PC-9 (cell line): ENCODE measurements at regions not wholly inside any gene's neighbourhood (a gene's known extent, or its start where the extent isn't known, plus 50 kb on each side); places are given as distances from the start of the nearest gene placed in this dataset.

Experiments
- BruUV-seq: library from RNA; stranded (reverse); fragments of 400-500 nt; replicated peaks from 2 replicates; lab custom pipeline; 2021; lab: Mats Ljungman, UMichigan
- CTCF ChIA-PET: fragments of 300-600 bp; sonication (Branson Sonifier 250); formaldehyde crosslinking; loops from one replicate; lab custom pipeline; 2022; ENCODE audit warnings: antibody characterized with exemption; lab: Charles Lee
- POLR2A ChIA-PET: fragments of 300-600 bp; sonication (Branson Sonifier 250); formaldehyde crosslinking; loops from one replicate; lab custom pipeline; 2022; ENCODE audit warnings: antibody characterized with exemption; ENCODE audit not compliant: unreplicated experiment; lab: Charles Lee
- DNase-seq, 2 experiments: peaks; one replicate each; pipeline versions ENCODE4 v3.0.0 to v3.0.0-alpha.2; 2015 to 2022; ENCODE audit warnings: mixed read lengths in 1 of 2
- H2AFZ ChIP-seq: fragments of 200-600 bp; sonication (generic); 2 replicates; pipeline ENCODE4 v1.8.1; 2017; ENCODE audit warnings: antibody characterized with exemption
- H3F3A ChIP-seq: fragments of 200-600 bp; sonication (generic); 2 replicates; pipeline ENCODE4 v1.8.1; 2017; ENCODE audit warnings: antibody characterized with exemption, mild to moderate bottlenecking, low read depth; ENCODE audit not compliant: insufficient read depth
- H3K27ac ChIP-seq: fragments of 200-600 bp; sonication (generic); 2 replicates; pipeline ENCODE4 v1.6.1; 2016; ENCODE audit warnings: mixed run types
- H3K27me3 ChIP-seq: fragments of 200-600 bp; sonication (generic); 2 replicates; pipeline ENCODE4 v1.6.1; 2016; ENCODE audit warnings: low read depth, mixed run types; ENCODE audit not compliant: insufficient read depth
- H3K36me3 ChIP-seq: fragments of 200-600 bp; sonication (generic); 2 replicates; pipeline ENCODE4 v1.6.1; 2016; ENCODE audit warnings: low read depth, mixed run types
- H3K4me1 ChIP-seq: fragments of 200-600 bp; sonication (generic); replicated peaks from 2 replicates; pipeline ENCODE4 v1.6.1; 2016; ENCODE audit warnings: mixed run types; ENCODE audit not compliant: insufficient read depth
- H3K4me2 ChIP-seq: fragments of 200-600 bp; sonication (generic); 2 replicates; pipeline ENCODE4 v1.6.1; 2017; ENCODE audit warnings: mixed run types
- H3K4me3 ChIP-seq: fragments of 200-600 bp; sonication (generic); 2 replicates; pipeline ENCODE4 v1.6.1; 2016; ENCODE audit warnings: mixed run types
- H3K79me2 ChIP-seq: fragments of 200-600 bp; sonication (generic); 2 replicates; pipeline ENCODE4 v1.6.1; 2017; ENCODE audit warnings: low read depth, mixed run types
- H3K9me2 ChIP-seq: fragments of 200-600 bp; sonication (generic); 2 replicates; pipeline ENCODE4 v1.8.1; 2017; ENCODE audit warnings: mild to moderate bottlenecking; ENCODE audit not compliant: insufficient read depth
- H3K9me3 ChIP-seq: fragments of 200-600 bp; sonication (generic); 2 replicates; pipeline ENCODE4 v1.8.1; 2016; ENCODE audit warnings: low read depth; ENCODE audit not compliant: insufficient read depth
- H4K20me1 ChIP-seq: fragments of 200-600 bp; sonication (generic); 2 replicates; pipeline ENCODE4 v1.8.1; 2017; ENCODE audit not compliant: insufficient read depth
- EZH2 ChIP-seq: fragments of 200-600 bp; sonication (generic); IDR thresholded peaks from 2 replicates; pipeline ENCODE4 v1.8.0; 2017; ENCODE audit warnings: antibody characterized with exemption, low read depth
- intact Hi-C: fragments of 100-400 bp; cut with micrococcal nuclease; formaldehyde crosslinking; loops from one replicate; pipeline ENCODE4 v1.10.0; 2022; ENCODE audit not compliant: unreplicated experiment
- TF ChIP-seq, protein P1 (sequence below): fragments of 200-600 bp; sonication (generic); conservative IDR thresholded peaks from 2 replicates; pipeline ENCODE4 v1.6.1; 2017; ENCODE audit warnings: mixed run types, antibody characterized with exemption, mild to moderate bottlenecking, moderate library complexity

DNA sequence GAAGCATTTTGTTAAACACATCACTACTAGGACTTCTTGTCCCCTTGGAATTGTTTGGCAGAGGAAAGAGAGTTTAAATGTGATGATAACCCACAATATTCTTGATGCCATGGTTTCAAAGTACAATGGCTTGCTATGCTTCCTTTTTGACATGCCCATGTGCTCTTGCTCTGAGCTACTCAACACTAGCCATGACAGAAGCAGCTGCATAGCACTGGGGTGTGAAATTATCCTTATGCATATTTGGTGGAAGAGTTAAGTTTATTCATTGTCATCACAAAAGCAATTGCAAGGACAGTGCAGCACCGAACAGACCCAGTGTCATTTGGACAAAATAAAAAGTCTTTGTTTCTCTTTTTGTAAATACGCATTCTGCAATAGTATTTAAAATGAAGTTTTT lies 209.9 kb upstream of the CDH20 start:
- no peaks in the 10 kb centered on the region for H3K27me3 ChIP-seq
- H3K9me2 ChIP-seq = no peaks in the 10 kb centered on the region
- BruUV-seq = no TSS peak
- no peaks in the 10 kb centered on the region for H3K9me3 ChIP-seq
- H2AFZ ChIP-seq = no peak overlapping the region
- ChIA-PET CTCF (no interaction called here), POLR2A (no interaction called here)
- H3F3A ChIP-seq = no peaks in the 10 kb centered on the region
- H4K20me1 ChIP-seq = no peaks in the 10 kb centered on the region
- no peaks in the 10 kb centered on the region for H3K4me1 ChIP-seq
- TF ChIP-seq, protein P1, sequence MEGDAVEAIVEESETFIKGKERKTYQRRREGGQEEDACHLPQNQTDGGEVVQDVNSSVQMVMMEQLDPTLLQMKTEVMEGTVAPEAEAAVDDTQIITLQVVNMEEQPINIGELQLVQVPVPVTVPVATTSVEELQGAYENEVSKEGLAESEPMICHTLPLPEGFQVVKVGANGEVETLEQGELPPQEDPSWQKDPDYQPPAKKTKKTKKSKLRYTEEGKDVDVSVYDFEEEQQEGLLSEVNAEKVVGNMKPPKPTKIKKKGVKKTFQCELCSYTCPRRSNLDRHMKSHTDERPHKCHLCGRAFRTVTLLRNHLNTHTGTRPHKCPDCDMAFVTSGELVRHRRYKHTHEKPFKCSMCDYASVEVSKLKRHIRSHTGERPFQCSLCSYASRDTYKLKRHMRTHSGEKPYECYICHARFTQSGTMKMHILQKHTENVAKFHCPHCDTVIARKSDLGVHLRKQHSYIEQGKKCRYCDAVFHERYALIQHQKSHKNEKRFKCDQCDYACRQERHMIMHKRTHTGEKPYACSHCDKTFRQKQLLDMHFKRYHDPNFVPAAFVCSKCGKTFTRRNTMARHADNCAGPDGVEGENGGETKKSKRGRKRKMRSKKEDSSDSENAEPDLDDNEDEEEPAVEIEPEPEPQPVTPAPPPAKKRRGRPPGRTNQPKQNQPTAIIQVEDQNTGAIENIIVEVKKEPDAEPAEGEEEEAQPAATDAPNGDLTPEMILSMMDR = no peak
- TF ChIP-seq EZH2 = no peak
- H3K36me3 ChIP-seq = no peaks in the 10 kb centered on the region
- H3K4me2 ChIP-seq = no peak overlapping the region
- H3K4me3 ChIP-seq = no peak overlapping the region
- no peak for DNase-seq
- intact Hi-C loops = no loop called here
- H3K27ac ChIP-seq = no peak overlapping the region
- H3K79me2 ChIP-seq = no peaks in the 10 kb centered on the region

DNA sequence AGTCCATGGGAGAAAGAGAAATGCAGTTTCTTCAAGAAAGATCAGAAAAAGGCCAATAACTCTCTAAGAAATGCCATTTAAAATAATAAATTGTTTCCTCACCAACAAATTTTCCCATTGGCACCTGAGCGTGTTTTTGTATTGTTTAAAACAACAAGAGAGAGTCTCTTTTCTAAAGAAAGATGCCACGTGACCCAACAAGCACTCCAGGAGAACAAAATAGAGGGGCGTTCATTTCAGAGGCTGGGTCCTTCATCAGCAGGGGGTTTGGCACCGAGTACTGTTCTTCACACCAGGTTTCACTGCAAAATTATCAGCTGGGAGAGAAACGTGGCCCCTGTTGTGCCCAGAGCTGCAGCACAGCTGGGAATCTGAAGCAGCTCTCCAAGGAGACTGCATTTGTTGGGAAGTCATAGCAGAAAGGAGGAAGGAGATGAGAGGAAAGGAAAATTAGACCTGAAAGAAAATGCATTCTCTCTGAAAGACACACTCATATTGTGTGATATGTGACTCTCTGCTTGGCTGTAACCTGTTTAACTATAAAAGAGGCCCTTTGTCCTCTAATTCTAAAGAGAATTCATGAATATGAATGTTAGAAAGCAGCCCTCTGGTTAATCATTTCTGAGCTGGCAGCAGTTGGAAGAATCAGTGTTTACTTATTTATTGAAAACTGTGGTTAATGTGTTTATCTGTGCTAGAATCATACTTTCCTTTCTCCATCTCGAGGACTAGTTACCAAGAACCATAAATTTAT lies 205.3 kb upstream of the CDH20 start:
- no peaks in the 10 kb centered on the region for H3K27me3 ChIP-seq
- H3K79me2 ChIP-seq = no peaks in the 10 kb centered on the region
- H2AFZ ChIP-seq = no peak overlapping the region
- intact Hi-C loops = no loop called here
- CTCF ChIA-PET = no interaction called here
- TF ChIP-seq, protein P1 = no peak
- no peak for TF ChIP-seq EZH2
- H3K4me2 ChIP-seq = no peak overlapping the region
- H3K9me3 ChIP-seq = no peaks in the 10 kb centered on the region
- no peak overlapping the region for H3K27ac ChIP-seq
- no peaks in the 10 kb centered on the region for H3K36me3 ChIP-seq
- BruUV-seq = no TSS peak
- H4K20me1 ChIP-seq = no peaks in the 10 kb centered on the region
- no peaks in the 10 kb centered on the region for H3K4me1 ChIP-seq
- H3F3A ChIP-seq = no peaks in the 10 kb centered on the region
- no peak for DNase-seq
- POLR2A ChIA-PET = no interaction called here
- no peak overlapping the region for H3K4me3 ChIP-seq
- no peaks in the 10 kb centered on the region for H3K9me2 ChIP-seq

DNA sequence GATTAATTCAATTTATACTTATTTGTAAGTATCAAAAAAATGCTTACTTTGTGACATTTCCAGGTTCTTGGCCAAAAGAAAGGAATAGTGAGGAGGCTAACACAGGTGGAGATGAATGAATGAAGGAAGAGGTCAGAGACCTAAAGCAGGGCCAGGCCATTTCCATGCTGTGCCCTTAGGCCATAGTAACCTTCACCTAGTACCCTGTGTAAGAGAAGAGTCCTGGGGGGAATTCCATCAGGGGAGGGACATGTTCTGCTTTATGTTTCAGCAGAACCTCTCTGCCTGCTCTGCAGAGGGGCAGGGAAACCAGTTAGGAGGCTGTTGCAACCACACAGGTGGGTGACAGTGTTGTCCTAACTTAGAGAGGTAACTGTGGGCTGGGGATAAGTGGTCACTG lies 204.2 kb upstream of the CDH20 start:
- no peaks in the 10 kb centered on the region for H3F3A ChIP-seq
- no peaks in the 10 kb centered on the region for H3K79me2 ChIP-seq
- no peak overlapping the region for H3K4me2 ChIP-seq
- H4K20me1 ChIP-seq = no peaks in the 10 kb centered on the region
- H3K4me1 ChIP-seq = no peaks in the 10 kb centered on the region
- H2AFZ ChIP-seq = no peak overlapping the region
- CTCF ChIA-PET = no interaction called here
- H3K9me3 ChIP-seq = no peaks in the 10 kb centered on the region
- intact Hi-C loops = no loop called here
- H3K36me3 ChIP-seq = no peaks in the 10 kb centered on the region
- TF ChIP-seq, protein P1 = no peak
- TF ChIP-seq EZH2 = no peak
- no peak overlapping the region for H3K4me3 ChIP-seq
- H3K27ac ChIP-seq = no peak overlapping the region
- no peak for DNase-seq
- H3K9me2 ChIP-seq = no peaks in the 10 kb centered on the region
- POLR2A ChIA-PET = no interaction called here
- BruUV-seq = no TSS peak
- H3K27me3 ChIP-seq = no peaks in the 10 kb centered on the region
